H1 (cell line): ENCODE measurements at regions not wholly inside any gene's neighbourhood (a gene's known extent, or its start where the extent isn't known, plus 50 kb on each side); places are given as distances from the start of the nearest gene placed in this dataset.

Experiments
- ATF3 ChIP-seq: IDR thresholded peaks from 2 replicates; pipeline ENCODE4 v1.6.1; 2011; ENCODE audit warnings: low read depth, mild to moderate bottlenecking, low read length; ENCODE audit not compliant: insufficient read depth
- EGR1 ChIP-seq: IDR thresholded peaks from 2 replicates; pipeline ENCODE4 v1.6.1; 2011; ENCODE audit warnings: low read depth, low read length, borderline replicate concordance
- GABPA ChIP-seq: IDR thresholded peaks from 2 replicates; pipeline ENCODE4 v1.6.1; 2011; ENCODE audit warnings: mild to moderate bottlenecking, low read length, moderate library complexity, borderline replicate concordance; ENCODE audit not compliant: insufficient read depth
- GTF2F1 ChIP-seq: IDR thresholded peaks from 2 replicates; pipeline ENCODE4 v1.6.1; 2012; ENCODE audit warnings: low read depth, low read length, improper control_type of control experiment, borderline replicate concordance
- HDAC2 ChIP-seq, 2 experiments: fragments of 300-600 bp in 1 of 2; sonication (generic) in 1 of 2; IDR thresholded peaks; 2 replicates each; pipeline ENCODE4 v1.6.1; 2011 to 2012; ENCODE audit warnings: low read depth in 2 of 2, low read length in 2 of 2, mild to moderate bottlenecking in 2 of 2, moderate library complexity in 2 of 2, borderline replicate concordance in 1 of 2, inconsistent platforms in 1 of 2
- JUN ChIP-seq: IDR thresholded peaks from 2 replicates; pipeline ENCODE4 v1.6.1; 2011; ENCODE audit warnings: low read depth, mild to moderate bottlenecking, improper control_type of control experiment, low read length
- USF2 ChIP-seq: IDR thresholded peaks from 2 replicates; pipeline ENCODE4 v1.6.1; 2011; ENCODE audit warnings: low read length, improper control_type of control experiment
- TF ChIP-seq, protein P1 (sequence below): fragments of 300-600 bp; sonication (generic); IDR thresholded peaks from 2 replicates; pipeline ENCODE4 v1.7.1; 2012; ENCODE audit warnings: low read length, moderate library complexity, mild to moderate bottlenecking, inconsistent platforms; ENCODE audit not compliant: insufficient replicate concordance

GRCh38 chr14:47846008-47846407 is 170.6 kb upstream of the MDGA2 start (continued):
- TF ChIP-seq, protein P1, sequence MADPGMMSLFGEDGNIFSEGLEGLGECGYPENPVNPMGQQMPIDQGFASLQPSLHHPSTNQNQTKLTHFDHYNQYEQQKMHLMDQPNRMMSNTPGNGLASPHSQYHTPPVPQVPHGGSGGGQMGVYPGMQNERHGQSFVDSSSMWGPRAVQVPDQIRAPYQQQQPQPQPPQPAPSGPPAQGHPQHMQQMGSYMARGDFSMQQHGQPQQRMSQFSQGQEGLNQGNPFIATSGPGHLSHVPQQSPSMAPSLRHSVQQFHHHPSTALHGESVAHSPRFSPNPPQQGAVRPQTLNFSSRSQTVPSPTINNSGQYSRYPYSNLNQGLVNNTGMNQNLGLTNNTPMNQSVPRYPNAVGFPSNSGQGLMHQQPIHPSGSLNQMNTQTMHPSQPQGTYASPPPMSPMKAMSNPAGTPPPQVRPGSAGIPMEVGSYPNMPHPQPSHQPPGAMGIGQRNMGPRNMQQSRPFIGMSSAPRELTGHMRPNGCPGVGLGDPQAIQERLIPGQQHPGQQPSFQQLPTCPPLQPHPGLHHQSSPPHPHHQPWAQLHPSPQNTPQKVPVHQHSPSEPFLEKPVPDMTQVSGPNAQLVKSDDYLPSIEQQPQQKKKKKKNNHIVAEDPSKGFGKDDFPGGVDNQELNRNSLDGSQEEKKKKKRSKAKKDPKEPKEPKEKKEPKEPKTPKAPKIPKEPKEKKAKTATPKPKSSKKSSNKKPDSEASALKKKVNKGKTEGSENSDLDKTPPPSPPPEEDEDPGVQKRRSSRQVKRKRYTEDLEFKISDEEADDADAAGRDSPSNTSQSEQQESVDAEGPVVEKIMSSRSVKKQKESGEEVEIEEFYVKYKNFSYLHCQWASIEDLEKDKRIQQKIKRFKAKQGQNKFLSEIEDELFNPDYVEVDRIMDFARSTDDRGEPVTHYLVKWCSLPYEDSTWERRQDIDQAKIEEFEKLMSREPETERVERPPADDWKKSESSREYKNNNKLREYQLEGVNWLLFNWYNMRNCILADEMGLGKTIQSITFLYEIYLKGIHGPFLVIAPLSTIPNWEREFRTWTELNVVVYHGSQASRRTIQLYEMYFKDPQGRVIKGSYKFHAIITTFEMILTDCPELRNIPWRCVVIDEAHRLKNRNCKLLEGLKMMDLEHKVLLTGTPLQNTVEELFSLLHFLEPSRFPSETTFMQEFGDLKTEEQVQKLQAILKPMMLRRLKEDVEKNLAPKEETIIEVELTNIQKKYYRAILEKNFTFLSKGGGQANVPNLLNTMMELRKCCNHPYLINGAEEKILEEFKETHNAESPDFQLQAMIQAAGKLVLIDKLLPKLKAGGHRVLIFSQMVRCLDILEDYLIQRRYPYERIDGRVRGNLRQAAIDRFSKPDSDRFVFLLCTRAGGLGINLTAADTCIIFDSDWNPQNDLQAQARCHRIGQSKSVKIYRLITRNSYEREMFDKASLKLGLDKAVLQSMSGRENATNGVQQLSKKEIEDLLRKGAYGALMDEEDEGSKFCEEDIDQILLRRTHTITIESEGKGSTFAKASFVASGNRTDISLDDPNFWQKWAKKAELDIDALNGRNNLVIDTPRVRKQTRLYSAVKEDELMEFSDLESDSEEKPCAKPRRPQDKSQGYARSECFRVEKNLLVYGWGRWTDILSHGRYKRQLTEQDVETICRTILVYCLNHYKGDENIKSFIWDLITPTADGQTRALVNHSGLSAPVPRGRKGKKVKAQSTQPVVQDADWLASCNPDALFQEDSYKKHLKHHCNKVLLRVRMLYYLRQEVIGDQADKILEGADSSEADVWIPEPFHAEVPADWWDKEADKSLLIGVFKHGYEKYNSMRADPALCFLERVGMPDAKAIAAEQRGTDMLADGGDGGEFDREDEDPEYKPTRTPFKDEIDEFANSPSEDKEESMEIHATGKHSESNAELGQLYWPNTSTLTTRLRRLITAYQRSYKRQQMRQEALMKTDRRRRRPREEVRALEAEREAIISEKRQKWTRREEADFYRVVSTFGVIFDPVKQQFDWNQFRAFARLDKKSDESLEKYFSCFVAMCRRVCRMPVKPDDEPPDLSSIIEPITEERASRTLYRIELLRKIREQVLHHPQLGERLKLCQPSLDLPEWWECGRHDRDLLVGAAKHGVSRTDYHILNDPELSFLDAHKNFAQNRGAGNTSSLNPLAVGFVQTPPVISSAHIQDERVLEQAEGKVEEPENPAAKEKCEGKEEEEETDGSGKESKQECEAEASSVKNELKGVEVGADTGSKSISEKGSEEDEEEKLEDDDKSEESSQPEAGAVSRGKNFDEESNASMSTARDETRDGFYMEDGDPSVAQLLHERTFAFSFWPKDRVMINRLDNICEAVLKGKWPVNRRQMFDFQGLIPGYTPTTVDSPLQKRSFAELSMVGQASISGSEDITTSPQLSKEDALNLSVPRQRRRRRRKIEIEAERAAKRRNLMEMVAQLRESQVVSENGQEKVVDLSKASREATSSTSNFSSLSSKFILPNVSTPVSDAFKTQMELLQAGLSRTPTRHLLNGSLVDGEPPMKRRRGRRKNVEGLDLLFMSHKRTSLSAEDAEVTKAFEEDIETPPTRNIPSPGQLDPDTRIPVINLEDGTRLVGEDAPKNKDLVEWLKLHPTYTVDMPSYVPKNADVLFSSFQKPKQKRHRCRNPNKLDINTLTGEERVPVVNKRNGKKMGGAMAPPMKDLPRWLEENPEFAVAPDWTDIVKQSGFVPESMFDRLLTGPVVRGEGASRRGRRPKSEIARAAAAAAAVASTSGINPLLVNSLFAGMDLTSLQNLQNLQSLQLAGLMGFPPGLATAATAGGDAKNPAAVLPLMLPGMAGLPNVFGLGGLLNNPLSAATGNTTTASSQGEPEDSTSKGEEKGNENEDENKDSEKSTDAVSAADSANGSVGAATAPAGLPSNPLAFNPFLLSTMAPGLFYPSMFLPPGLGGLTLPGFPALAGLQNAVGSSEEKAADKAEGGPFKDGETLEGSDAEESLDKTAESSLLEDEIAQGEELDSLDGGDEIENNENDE: no peak
- TF ChIP-seq EGR1 (no peak), GTF2F1 (no peak), ATF3 (no peak), GABPA (no peak), JUN (no peak), USF2 (no peak), HDAC2 (IDR thresholded peaks at IDR 0.05; ENCODE audit: borderline replicate concordance in 1 of 2, low read depth in 2 of 2, low read length in 2 of 2) (no peak)
